IgD-negative memory B cell (primary cell): ENCODE measurements at regions not wholly inside any gene's neighbourhood (a gene's known extent, or its start where the extent isn't known, plus 50 kb on each side); places are given as distances from the start of the nearest gene placed in this dataset.
"Not testable (repeated sequence)": the region's sequence is repeated elsewhere in the genome, so short reads cannot be mapped to it uniquely, and the experiment has no call there.

Source experiments
- H3K27ac Mint-ChIP-seq, 3 donors: one replicate each; pipeline ENCODE4 v1.8.0; 2020 to 2022; ENCODE audit warnings: mild to moderate bottlenecking in 3 of 3, mixed read lengths in 3 of 3, moderate library complexity in 1 of 3
- H3K27me3 Mint-ChIP-seq: one replicate; pipeline ENCODE4 v1.8.0; 2021; ENCODE audit warnings: mixed read lengths
- H3K36me3 Mint-ChIP-seq: one replicate; pipeline ENCODE4 v1.8.0; 2020; ENCODE audit warnings: mild to moderate bottlenecking, mixed read lengths
- H3K4me1 Mint-ChIP-seq, 3 donors: one replicate each; pipeline ENCODE4 v1.8.0; 2020 to 2022; ENCODE audit warnings: mixed read lengths in 3 of 3, mild to moderate bottlenecking in 1 of 3
- H3K4me3 Mint-ChIP-seq, 4 donors: one replicate each; pipeline ENCODE4 v1.8.0; 2020 to 2022; ENCODE audit warnings: mild to moderate bottlenecking in 4 of 4, mixed read lengths in 4 of 4, moderate library complexity in 3 of 4
- H3K9me3 Mint-ChIP-seq, 3 donors: one replicate each; pipeline ENCODE4 v1.8.0; 2020 to 2021; ENCODE audit warnings: mixed read lengths in 3 of 3, mild to moderate bottlenecking in 1 of 3

DNA sequence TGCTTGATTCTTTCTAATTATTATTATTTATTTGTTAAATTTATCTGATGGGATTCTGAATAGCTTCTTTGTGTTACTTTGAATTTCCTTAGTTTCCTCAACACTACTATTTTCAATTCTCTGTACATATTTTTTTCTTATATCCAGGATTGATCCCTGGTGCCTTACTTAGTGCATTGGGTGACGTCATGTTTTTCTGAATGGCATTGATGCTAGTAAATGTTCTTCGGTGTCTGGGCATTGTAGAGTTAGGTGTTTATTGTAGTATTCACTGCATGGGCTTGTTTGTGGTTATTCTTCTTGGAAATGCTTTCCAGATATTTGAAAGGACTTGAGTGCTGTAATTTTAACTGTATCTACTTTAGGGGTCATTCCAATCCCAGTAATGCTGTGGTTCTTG, 938.1 kb downstream of the FAM133A start:
- Mint-ChIP-seq H3K27me3 (no peaks in the 10 kb centered on the region), H3K4me3 (no peak overlapping the region), H3K9me3 (peaks cover 3 to 8% (median 6%) of the 10 kb centered on the region in 3 donors), H3K4me1 (no peaks in the 10 kb centered on the region), H3K36me3 (peaks cover 1% of the 10 kb centered on the region), H3K27ac (no peak overlapping the region)

GRCh38 chrX:94633237-94633636, 959.2 kb downstream of the FAM133A start:
- no peak overlapping the region for H3K4me3 Mint-ChIP-seq
- H3K27me3 Mint-ChIP-seq, result no peaks in the 10 kb centered on the region
- peaks cover 3 to 18% (median 5%) of the 10 kb centered on the region in 3 donors for H3K9me3 Mint-ChIP-seq
- no peaks in the 10 kb centered on the region for H3K4me1 Mint-ChIP-seq
- H3K36me3 Mint-ChIP-seq, result no peaks in the 10 kb centered on the region
- no peak overlapping the region for H3K27ac Mint-ChIP-seq

DNA sequence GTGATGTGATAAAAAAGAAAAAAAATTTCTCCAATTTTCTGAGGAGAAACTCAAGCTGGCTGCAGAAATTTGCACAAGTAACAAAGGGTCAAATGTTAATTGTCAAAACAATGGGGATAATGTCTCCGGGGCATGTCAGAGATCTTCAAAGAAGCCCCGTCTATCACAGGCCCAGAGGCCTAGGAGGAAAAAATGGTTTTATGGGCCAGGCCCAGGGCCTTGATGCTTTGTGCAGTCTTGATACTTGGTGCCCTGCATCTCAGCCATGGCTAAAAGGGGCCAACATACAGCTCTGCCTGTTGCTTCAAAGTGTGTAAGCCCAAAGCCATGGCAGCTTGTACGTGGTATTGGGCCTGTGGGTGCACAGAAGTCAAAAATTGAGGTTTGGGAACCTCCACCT, 961.0 kb downstream of the FAM133A start:
- no peaks in the 10 kb centered on the region for H3K36me3 Mint-ChIP-seq
- H3K9me3 Mint-ChIP-seq, result peaks cover 3 to 24% (median 5%) of the 10 kb centered on the region in 3 donors
- no peaks in the 10 kb centered on the region for H3K4me1 Mint-ChIP-seq
- H3K27ac Mint-ChIP-seq, result peak overlapping the region in 1 of 3 donors; percentile 24
- H3K27me3 Mint-ChIP-seq, result no peaks in the 10 kb centered on the region
- no peak overlapping the region for H3K4me3 Mint-ChIP-seq

GRCh38 chrX:94645726-94646125, 971.7 kb downstream of the FAM133A start:
- no peaks in the 10 kb centered on the region for H3K27me3 Mint-ChIP-seq
- H3K27ac Mint-ChIP-seq, result no peak overlapping the region
- H3K36me3 Mint-ChIP-seq, result no peaks in the 10 kb centered on the region
- no peaks in the 10 kb centered on the region for H3K4me1 Mint-ChIP-seq
- H3K4me3 Mint-ChIP-seq, result no peak overlapping the region
- H3K9me3 Mint-ChIP-seq, result peaks cover 0 to 4% (median 2%) of the 10 kb centered on the region in 3 donors

GRCh38 chrX:94655180-94655579, 981.2 kb downstream of the FAM133A start:
- no peaks in the 10 kb centered on the region for H3K4me1 Mint-ChIP-seq
- H3K27ac Mint-ChIP-seq, result peak overlapping the region in 1 of 3 donors; percentile 17
- H3K9me3 Mint-ChIP-seq, result peaks cover 0 to 6% (median 0%) of the 10 kb centered on the region in 3 donors
- no peaks in the 10 kb centered on the region for H3K27me3 Mint-ChIP-seq
- no peaks in the 10 kb centered on the region for H3K36me3 Mint-ChIP-seq
- no peak overlapping the region for H3K4me3 Mint-ChIP-seq

- no peaks in the 10 kb centered on the region for H3K36me3 Mint-ChIP-seq
- no peaks in the 10 kb centered on the region for H3K27me3 Mint-ChIP-seq
- H3K9me3 Mint-ChIP-seq, result peaks cover 0 to 6% (median 0%) of the 10 kb centered on the region in 3 donors
- H3K4me1 Mint-ChIP-seq, result no peaks in the 10 kb centered on the region
- H3K4me3 Mint-ChIP-seq, result no peak overlapping the region
- no peak overlapping the region for H3K27ac Mint-ChIP-seq
These were observed 988.7 kb downstream of the FAM133A start for GRCh38 chrX:94662689-94663088.

- peaks cover 2% of the 10 kb centered on the region for H3K36me3 Mint-ChIP-seq
- no peaks in the 10 kb centered on the region for H3K4me1 Mint-ChIP-seq
- H3K27ac Mint-ChIP-seq, result no peak overlapping the region
- no peaks in the 10 kb centered on the region for H3K9me3 Mint-ChIP-seq
- no peak overlapping the region for H3K4me3 Mint-ChIP-seq
- no peaks in the 10 kb centered on the region for H3K27me3 Mint-ChIP-seq
These were observed 1002.3 kb downstream of the FAM133A start for GRCh38 chrX:94676285-94676684.

- Mint-ChIP-seq H3K4me3 (no peak overlapping the region), H3K4me1 (no peaks in the 10 kb centered on the region), H3K9me3 (peaks cover 0 to 6% (median under 1%) of the 10 kb centered on the region in 3 donors), H3K36me3 (no peaks in the 10 kb centered on the region), H3K27me3 (no peaks in the 10 kb centered on the region), H3K27ac (no peak overlapping the region)
These were observed 1012.1 kb downstream of the FAM133A start for GRCh38 chrX:94686071-94686470.

- Mint-ChIP-seq H3K4me3 (no peak overlapping the region), H3K9me3 (peaks cover 0 to 5% (median 0%) of the 10 kb centered on the region in 3 donors), H3K36me3 (no peaks in the 10 kb centered on the region), H3K27ac (no peak overlapping the region), H3K4me1 (no peaks in the 10 kb centered on the region), H3K27me3 (peaks cover 1% of the 10 kb centered on the region)
These were observed 1021.9 kb downstream of the FAM133A start for GRCh38 chrX:94695910-94696309.

- H3K9me3 Mint-ChIP-seq, H3K27ac Mint-ChIP-seq, H3K27me3 Mint-ChIP-seq, H3K4me1 Mint-ChIP-seq, H3K36me3 Mint-ChIP-seq: not testable (repeated sequence)
- peak overlapping the region in 1 of 4 donors; percentile 47 for H3K4me3 Mint-ChIP-seq
These were observed 1030.6 kb downstream of the FAM133A start for GRCh38 chrX:94704348-94705256.

- H3K27ac Mint-ChIP-seq, result no peak overlapping the region
- H3K4me1 Mint-ChIP-seq, result no peaks in the 10 kb centered on the region
- H3K27me3 Mint-ChIP-seq, result no peaks in the 10 kb centered on the region
- no peak overlapping the region for H3K4me3 Mint-ChIP-seq
- no peaks in the 10 kb centered on the region for H3K9me3 Mint-ChIP-seq
- H3K36me3 Mint-ChIP-seq, result no peaks in the 10 kb centered on the region
These were observed 1047.4 kb downstream of the FAM133A start for GRCh38 chrX:94721386-94721785.

- Mint-ChIP-seq H3K27ac (no peak overlapping the region), H3K9me3 (no peaks in the 10 kb centered on the region), H3K4me3 (no peak overlapping the region), H3K4me1 (no peaks in the 10 kb centered on the region), H3K36me3 (no peaks in the 10 kb centered on the region), H3K27me3 (no peaks in the 10 kb centered on the region)
These were observed 1048.6 kb downstream of the FAM133A start for GRCh38 chrX:94722578-94722977.

DNA sequence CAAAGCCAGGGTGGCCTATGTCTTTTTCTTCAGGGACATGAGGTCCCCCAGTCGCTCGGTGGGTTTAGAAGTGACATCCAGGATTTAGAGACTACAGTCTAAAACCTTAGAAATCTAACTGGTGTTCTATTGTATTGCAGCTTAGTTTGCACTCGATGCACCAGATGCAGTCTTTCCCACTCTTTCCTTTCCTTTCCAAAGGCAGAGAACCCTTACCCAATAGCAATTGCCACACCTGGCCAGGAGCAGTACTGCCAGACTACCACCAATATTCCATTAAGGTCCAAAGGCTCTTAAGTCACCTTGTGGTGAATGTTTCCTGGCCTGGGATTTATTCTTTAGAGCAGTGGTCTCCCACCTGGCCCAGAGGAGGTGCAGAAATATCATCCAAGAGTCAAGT, 1068.8 kb downstream of the FAM133A start:
- H3K36me3 Mint-ChIP-seq, result no peaks in the 10 kb centered on the region
- peaks cover 0 to 2% (median 1%) of the 10 kb centered on the region in 3 donors for H3K4me1 Mint-ChIP-seq
- H3K27ac Mint-ChIP-seq, result no peak overlapping the region
- no peaks in the 10 kb centered on the region for H3K9me3 Mint-ChIP-seq
- H3K27me3 Mint-ChIP-seq, result no peaks in the 10 kb centered on the region
- no peak overlapping the region for H3K4me3 Mint-ChIP-seq

GRCh38 chrX:94743478-94743877, 1069.5 kb downstream of the FAM133A start:
- Mint-ChIP-seq H3K9me3 (no peaks in the 10 kb centered on the region), H3K36me3 (no peaks in the 10 kb centered on the region), H3K27ac (no peak overlapping the region), H3K27me3 (no peaks in the 10 kb centered on the region), H3K4me1 (peaks cover 0 to 2% (median 1%) of the 10 kb centered on the region in 3 donors), H3K4me3 (no peak overlapping the region)

GRCh38 chrX:94744786-94745185, 1070.8 kb downstream of the FAM133A start:
- Mint-ChIP-seq H3K27ac (no peak overlapping the region), H3K9me3 (no peaks in the 10 kb centered on the region), H3K4me3 (no peak overlapping the region), H3K4me1 (peaks cover 0 to 2% (median 1%) of the 10 kb centered on the region in 3 donors), H3K36me3 (no peaks in the 10 kb centered on the region), H3K27me3 (no peaks in the 10 kb centered on the region)

GRCh38 chrX:94751611-94752010, 1077.6 kb downstream of the FAM133A start:
- H3K9me3 Mint-ChIP-seq, result no peaks in the 10 kb centered on the region
- no peaks in the 10 kb centered on the region for H3K4me1 Mint-ChIP-seq
- H3K27me3 Mint-ChIP-seq, result no peaks in the 10 kb centered on the region
- H3K27ac Mint-ChIP-seq, result no peak overlapping the region
- no peaks in the 10 kb centered on the region for H3K36me3 Mint-ChIP-seq
- H3K4me3 Mint-ChIP-seq, result no peak overlapping the region
